ENCODE measurements at regions not wholly inside any gene's neighbourhood (a gene's known extent, or its start where the extent isn't known, plus 50 kb on each side); places are given as distances from the start of the nearest gene placed in this dataset.

GRCh38 chr17:15886221-15886620 lies 58.7 kb upstream of the ADORA2B start:
- Histone ChIP-seq H3K27me3 (replicated peaks) (no peaks in the 10 kb centered on the region), H3K4me3 (ENCODE audit: low read depth, low read length) (no peak overlapping the region), H3K27ac (no peak overlapping the region), H3K36me3 (replicated peaks) (no peaks in the 10 kb centered on the region)
- DNase-seq: no peak
- in situ Hi-C loops (cut with HindIII; ENCODE audit: low pct_ligation_motif_present, low sequenced_read_pairs): no loop called here
- TF ChIP-seq CTCF (IDR thresholded peaks at IDR 0.05; ENCODE audit: low read depth, low read length, missing control alignments): no peak

DNA sequence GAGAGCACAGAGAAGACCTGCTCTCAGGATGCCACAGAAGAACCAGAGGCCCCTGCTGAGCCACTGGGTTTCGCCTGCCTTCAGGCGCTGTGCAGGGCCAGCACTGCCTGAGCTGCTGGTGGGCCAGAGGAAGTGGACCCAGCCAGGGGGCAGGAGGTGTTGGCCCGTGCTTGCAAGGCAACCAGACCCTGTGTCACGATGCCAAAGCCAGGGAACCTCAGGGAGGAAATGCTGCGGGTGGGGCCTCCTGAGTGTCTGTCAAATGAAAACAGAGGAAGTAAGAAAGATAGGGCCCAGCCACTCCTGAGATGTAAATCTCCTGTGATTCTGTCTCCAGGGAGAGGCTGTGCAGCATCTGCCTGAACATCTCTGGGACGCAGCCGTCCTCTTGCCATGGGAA lies 58.1 kb upstream of the ADORA2B start:
- no peak for TF ChIP-seq CTCF (IDR thresholded peaks at IDR 0.05; ENCODE audit: low read depth, low read length, missing control alignments)
- Histone ChIP-seq H3K36me3 (replicated peaks) (no peaks in the 10 kb centered on the region), H3K4me3 (ENCODE audit: low read depth, low read length) (no peak overlapping the region), H3K27me3 (replicated peaks) (no peaks in the 10 kb centered on the region), H3K27ac (no peak overlapping the region)
- in situ Hi-C loops (cut with HindIII; ENCODE audit: low pct_ligation_motif_present, low sequenced_read_pairs): no loop called here
- DNase-seq: no peak

DNA sequence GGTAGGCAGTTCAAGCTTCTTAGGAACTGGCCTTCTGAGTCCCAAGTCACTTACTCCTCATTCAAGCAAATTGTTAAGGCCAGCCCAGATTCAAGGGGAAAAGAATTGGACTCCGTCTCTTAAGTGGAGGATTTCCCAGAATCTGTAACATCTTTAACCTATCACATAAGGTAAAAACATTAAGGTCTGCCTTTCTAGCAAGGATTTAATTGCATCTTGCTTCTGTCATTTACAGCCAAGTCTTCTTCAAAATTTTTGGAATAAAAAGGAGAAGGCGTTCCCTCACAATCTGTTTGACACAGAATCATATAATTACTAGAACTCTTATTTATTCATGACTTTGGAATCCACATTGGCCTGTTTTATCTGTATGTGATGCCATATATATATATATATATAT lies 56.5 kb upstream of the ADORA2B start:
- Histone ChIP-seq H3K4me3 (ENCODE audit: low read depth, low read length) (no peak overlapping the region), H3K27ac (no peak overlapping the region), H3K36me3 (replicated peaks) (no peaks in the 10 kb centered on the region), H3K27me3 (replicated peaks) (no peaks in the 10 kb centered on the region)
- no peak for TF ChIP-seq CTCF (IDR thresholded peaks at IDR 0.05; ENCODE audit: low read depth, low read length, missing control alignments)
- in situ Hi-C loops (cut with HindIII; ENCODE audit: low pct_ligation_motif_present, low sequenced_read_pairs): no loop called here
- no peak for DNase-seq

GRCh38 chr17:15890279-15890892 lies 54.5 kb upstream of the ADORA2B start:
- in situ Hi-C loops (cut with HindIII; ENCODE audit: low pct_ligation_motif_present, low sequenced_read_pairs): no loop called here
- no peaks in the 10 kb centered on the region for H3K27me3 ChIP-seq (replicated peaks)
- no peak overlapping the region for H3K4me3 ChIP-seq (ENCODE audit: low read depth, low read length)
- TF ChIP-seq CTCF (IDR thresholded peaks at IDR 0.05; ENCODE audit: low read depth, low read length, missing control alignments): no peak
- DNase-seq: no peak
- no peaks in the 10 kb centered on the region for H3K36me3 ChIP-seq (replicated peaks)
- no peak overlapping the region for H3K27ac ChIP-seq

- no peaks in the 10 kb centered on the region for H3K36me3 ChIP-seq (replicated peaks)
- H3K27me3 ChIP-seq (replicated peaks): no peaks in the 10 kb centered on the region
- DNase-seq: no peak
- H3K27ac ChIP-seq: no peak overlapping the region
- no peak overlapping the region for H3K4me3 ChIP-seq (ENCODE audit: low read depth, low read length)
- no peak for TF ChIP-seq CTCF (IDR thresholded peaks at IDR 0.05; ENCODE audit: low read depth, low read length, missing control alignments)
- in situ Hi-C loops (cut with HindIII; ENCODE audit: low pct_ligation_motif_present, low sequenced_read_pairs): no loop called here
Observed at GRCh38 chr17:15891318-15891717, 53.6 kb upstream of the ADORA2B start.

GRCh38 chr17:15892244-15892643 lies 52.7 kb upstream of the ADORA2B start:
- DNase-seq: no peak
- Histone ChIP-seq H3K36me3 (replicated peaks) (no peaks in the 10 kb centered on the region), H3K4me3 (ENCODE audit: low read depth, low read length) (no peak overlapping the region), H3K27ac (no peak overlapping the region), H3K27me3 (replicated peaks) (no peaks in the 10 kb centered on the region)
- no peak for TF ChIP-seq CTCF (IDR thresholded peaks at IDR 0.05; ENCODE audit: low read depth, low read length, missing control alignments)
- in situ Hi-C loops (cut with HindIII; ENCODE audit: low pct_ligation_motif_present, low sequenced_read_pairs): no loop called here

Data from brain microvascular endothelial cell (primary cell).